ENCODE measurements at regions not wholly inside any gene's neighbourhood (a gene's known extent, or its start where the extent isn't known, plus 50 kb on each side); places are given as distances from the start of the nearest gene placed in this dataset.
A peak's percentile ranks its signal among the peaks of the same experiment; 100 is the strongest.

DNA sequence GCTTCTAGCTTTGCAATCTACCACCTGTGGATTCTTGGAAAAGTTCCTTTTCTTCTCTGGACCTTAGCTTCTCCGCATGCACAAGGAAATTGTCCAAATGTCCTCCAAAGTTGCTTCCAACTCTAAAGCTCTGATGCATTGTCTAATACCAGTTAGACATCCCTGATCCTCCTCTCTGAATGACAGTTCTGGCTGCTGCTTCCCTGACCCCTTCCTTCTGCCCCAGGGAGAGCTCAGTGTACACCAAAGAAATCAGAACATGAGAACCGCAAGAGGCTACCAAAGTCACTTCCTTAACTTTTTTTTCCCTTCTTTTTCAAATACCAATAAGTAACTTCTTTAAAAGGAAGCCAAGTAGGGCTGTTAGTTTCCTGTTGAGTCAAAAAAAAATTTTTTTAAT is 79.7 kb upstream of the CES5A start:
- no peak for DNase-seq
- intact Hi-C loops (cut with DNase I): no loop called here

- intact Hi-C loops (cut with DNase I): loop anchor here (5.0 kb wide), 1 partner anchor 478 kb away; the partner anchor contains the start of gene AMFR
Measured at GRCh38 chr16:55949518-55949917, 74.3 kb upstream of the CES5A start.

GRCh38 chr16:55948230-55948629 is 73.1 kb upstream of the CES5A start:
- intact Hi-C loops (cut with DNase I): loop anchor here (5.0 kb wide), 1 partner anchor 479 kb away; the partner anchor contains the start of gene AMFR
- DNase-seq: no peak

More at GRCh38 chr16:55949518-55949917, 74.3 kb upstream of the CES5A start:
- DNase-seq: no peak

DNA sequence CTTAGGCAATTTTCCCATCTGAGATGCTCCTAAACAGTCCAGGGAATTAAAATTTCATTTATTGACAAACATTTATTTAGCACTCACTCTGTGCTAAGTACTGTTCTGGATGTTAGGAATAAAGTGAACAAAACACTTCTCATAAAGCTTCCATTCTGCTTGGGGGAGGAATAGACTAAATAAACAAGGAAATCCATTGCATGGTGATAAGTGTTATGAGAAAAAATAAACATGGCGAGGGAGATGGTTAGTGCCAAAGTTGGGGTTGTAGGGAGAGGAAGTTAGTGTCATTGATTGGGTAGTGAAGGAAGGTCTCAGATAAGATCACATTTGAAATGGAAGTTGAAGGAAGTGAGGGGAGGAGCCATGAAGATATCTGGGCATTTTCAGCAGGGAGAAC is 72.2 kb upstream of the CES5A start:
- DNase-seq: no peak
- intact Hi-C loops (cut with DNase I): loop anchor here (5.0 kb wide), 1 partner anchor 480 kb away; the partner anchor contains the start of gene AMFR

GRCh38 chr16:55944377-55944802 is 69.2 kb upstream of the CES5A start:
- intact Hi-C loops (cut with DNase I): loop anchor here (1.0 to 2.0 kb wide), 2 partner anchors 246 to 374 kb away; partner anchors contain the start of gene GNAO1
- peak; percentile 65 to 96 (median 82) for DNase-seq

GRCh38 chr16:55943267-55943666 is 68.1 kb upstream of the CES5A start:
- no peak for DNase-seq
- intact Hi-C loops (cut with DNase I): no loop called here

GRCh38 chr16:55942821-55943220 is 67.6 kb upstream of the CES5A start:
- intact Hi-C loops (cut with DNase I): no loop called here
- no peak for DNase-seq

- no peak for DNase-seq
- intact Hi-C loops (cut with DNase I): no loop called here
Measured at GRCh38 chr16:55941552-55941951, 66.4 kb upstream of the CES5A start.

GRCh38 chr16:55938126-55938525 is 63.0 kb upstream of the CES5A start:
- DNase-seq: no peak
- intact Hi-C loops (cut with DNase I): no loop called here

GRCh38 chr16:55933038-55933437 is 57.9 kb upstream of the CES5A start:
- intact Hi-C loops (cut with DNase I): no loop called here
- no peak for DNase-seq

- no peak for DNase-seq
- intact Hi-C loops (cut with DNase I): no loop called here
Measured at GRCh38 chr16:55930036-55930435, 54.9 kb upstream of the CES5A start.

DNA sequence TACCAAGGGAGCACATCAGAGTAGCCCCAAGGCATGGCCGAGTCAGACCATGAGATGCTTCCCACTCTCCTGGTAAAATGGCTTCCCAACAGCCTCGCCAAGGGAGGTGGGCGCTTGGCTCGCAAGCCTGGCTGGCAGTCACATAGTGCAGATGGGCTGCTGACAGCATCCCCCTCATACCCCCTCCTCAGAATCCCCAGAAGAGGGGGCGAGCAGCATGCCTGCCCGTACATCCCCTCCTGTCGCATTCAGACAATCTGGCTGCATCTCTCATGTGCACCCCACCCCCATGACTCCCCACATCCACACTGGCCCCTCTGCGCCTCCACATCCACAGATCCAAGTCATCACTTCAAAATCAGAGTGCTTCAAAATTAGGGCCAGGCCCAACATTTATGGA is 54.0 kb upstream of the CES5A start:
- intact Hi-C loops (cut with DNase I): no loop called here
- no peak for DNase-seq

- DNase-seq: no peak
- intact Hi-C loops (cut with DNase I): no loop called here
Measured at GRCh38 chr16:55925242-55925641, 50.1 kb upstream of the CES5A start.

All from posterior cingulate gyrus (tissue), 11 donors.